Hematopoietic multipotent progenitor cell treated with erythropoietin and hydrocortisone succinate and interleukin-3 and kit ligand, for 4 days (in vitro differentiated cells): ENCODE measurements at regions not wholly inside any gene's neighbourhood (a gene's known extent, or its start where the extent isn't known, plus 50 kb on each side); places are given as distances from the start of the nearest gene placed in this dataset.

Experiments
- DNase-seq: peaks from one replicate; pipeline ENCODE4 v3.0.0-alpha.2; 2015

DNA sequence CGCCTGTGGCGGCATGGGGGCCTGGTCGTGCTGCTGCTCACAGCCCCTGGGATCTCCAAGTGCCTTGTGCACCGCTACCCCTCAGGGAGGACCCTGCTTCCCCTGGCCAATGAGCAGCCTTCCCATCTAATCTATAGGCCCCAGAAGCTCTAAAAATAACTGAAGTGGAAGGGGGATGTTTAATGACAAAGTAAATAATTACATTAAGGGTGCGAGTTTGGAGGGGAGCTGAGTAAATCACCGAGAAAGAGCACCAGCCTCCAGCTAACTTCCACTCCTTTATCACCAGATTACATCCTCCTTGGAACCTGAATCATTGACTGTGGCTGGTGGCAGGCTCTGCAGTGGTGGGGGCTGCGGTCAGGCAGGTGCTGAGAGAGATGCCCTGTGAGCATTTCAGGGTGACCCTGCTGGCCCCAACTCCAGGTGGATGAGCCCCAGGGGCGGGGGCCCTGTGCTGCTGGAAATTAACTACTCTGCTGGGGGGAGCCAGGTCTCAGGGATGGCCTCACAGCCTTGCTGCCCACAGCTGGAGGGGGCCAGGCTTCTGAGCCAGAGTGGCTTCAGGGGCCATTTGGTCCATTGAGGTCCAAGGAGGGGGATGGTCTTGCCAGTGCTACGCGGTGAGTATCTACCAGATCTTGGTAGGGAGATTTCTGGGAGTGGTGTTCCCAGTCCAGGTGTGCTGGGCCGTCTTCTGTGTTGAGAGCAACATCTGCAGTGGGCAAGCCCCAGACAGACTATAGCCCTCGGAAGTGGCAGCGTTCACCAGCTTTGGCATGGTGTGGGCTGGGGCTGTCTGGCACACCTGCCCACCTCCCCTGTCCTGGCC lies 74.2 kb downstream of the GLI2 start:
- DNase-seq: peak; percentile 57

DNA sequence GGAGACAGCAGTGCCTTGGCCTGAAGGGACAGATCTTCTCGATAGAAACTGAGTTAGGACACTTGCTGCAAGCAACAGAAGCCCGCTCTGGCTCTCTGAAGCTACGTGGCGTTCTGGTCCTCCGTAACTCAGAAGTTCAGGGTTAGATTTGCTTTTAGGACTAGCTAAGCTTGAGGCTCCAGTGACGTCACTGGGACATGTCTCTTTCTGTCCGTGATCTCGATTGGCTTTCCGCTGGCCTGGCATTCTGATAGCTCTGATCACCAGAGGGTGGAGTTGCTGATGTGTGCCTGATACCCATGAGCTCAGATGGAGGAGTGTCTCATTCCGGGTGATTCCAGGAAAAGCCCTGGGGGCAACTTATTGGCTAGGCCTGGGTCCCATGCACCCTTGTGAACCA lies 75.0 kb downstream of the GLI2 start:
- DNase-seq: no peak

DNA sequence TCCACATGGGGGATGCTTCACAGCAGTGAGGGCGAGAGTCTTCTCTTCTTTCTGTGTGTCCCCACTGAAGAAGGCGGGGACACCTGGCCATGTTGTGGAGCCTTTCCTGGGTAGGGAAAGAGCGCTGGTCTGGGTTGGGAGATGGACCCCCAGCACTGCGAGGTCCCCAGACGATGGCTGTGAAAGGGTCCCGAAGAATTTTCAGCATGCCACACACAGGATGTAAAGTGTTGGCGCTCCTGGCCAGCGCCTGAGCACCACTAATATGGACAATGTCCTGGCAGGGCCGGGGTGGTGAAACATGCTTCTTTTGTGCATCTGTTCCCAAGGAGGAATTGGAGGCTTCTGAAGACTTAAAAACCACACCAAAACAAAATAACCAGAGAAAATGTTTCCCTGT lies 77.2 kb downstream of the GLI2 start:
- no peak for DNase-seq

DNA sequence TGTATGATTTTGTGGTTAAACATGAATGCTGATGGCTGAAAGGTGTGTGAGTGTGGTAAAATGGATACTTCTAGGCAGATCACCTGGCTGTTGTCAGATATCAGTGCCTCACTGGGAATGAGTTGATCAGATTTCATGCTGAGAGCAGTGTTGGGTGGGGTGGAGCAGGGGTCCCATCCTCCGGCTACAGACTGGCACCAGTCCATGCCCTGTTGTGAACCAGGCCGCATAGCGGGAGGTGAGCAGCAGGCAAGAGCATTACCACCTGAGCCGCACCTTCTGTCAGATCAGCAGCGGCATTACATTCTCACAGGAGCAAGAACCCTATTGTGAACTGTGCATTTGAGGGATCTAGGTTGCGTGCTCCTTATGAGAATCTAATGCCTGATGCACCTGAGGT lies 78.7 kb downstream of the GLI2 start:
- DNase-seq: no peak

DNA sequence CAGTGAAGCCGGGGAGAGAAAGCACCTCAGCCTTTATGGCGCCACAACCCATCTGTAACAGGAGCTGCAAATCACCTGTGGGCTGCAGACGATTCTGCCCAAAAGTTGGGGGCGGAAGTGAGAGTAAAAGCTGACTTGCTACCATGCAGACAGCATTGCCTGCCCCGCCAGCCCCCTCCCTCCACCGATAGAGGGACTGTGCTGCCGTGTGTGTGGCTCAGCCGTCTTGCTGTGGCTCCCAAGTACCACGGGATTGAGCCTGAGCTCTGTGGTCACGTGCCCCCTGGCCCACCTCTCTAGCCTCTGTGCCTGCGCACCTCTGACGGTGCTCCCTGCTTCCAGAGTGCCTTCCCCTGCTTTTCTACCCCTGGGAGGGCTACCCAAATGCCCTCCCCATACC lies 79.6 kb downstream of the GLI2 start:
- no peak for DNase-seq

DNA sequence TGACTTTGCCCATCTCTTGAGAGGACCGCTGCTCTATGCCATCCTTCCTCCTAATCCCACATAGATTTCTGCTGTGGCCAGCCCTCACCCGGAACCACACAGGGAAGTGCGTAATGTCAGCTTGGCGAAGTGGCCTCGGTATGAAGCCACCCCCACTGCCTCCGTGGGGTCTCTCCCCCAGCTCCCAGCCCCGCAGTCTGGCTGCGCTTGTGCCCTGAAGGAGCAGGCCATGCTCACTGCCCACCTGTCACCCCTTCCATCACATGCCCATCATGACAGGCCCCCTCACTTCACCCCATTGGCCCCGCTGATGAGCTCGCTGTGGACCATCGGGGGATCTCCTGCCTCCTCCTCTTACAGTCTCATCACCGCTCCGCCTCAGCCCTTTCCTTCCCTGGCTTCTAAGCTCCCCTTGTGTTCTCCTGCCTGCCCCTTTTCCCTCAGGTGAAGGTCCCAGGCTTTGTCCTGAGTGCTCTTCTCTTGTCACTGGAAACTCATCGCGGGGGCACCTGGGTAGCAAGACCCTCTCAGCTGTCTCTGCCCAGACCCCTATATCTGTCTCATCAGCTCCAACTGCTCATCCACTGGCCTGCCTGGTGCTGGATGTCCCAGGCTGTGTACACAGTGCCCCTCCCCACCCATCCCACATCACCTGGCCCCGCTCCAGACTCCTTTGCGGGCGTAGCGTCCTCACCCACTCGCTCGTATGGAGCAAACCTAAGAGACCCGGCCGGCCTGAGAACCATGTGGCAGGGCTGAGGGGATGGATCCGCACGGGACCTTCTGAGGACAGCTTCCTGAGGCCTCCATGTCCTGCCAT lies 81.7 kb downstream of the GLI2 start:
- no peak for DNase-seq

DNA sequence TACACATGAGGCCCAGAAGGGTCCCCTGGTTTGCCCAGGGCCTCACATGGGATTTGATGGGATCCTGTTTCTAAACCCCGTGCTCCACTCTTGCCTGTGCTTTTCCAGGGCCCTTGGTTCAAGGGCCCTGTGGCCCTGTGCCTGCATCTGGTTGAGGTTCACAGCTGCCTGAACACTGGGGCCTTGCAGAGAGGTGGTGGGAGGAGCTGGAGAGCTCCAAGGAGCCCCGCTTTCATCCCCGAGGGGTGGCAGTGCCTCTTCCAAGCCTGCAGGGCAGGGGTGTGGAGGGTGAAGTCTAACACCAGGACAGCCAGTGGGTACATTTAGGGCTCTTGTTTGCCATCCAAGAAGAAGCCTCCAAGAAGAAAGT lies 82.3 kb downstream of the GLI2 start:
- DNase-seq: no peak

DNA sequence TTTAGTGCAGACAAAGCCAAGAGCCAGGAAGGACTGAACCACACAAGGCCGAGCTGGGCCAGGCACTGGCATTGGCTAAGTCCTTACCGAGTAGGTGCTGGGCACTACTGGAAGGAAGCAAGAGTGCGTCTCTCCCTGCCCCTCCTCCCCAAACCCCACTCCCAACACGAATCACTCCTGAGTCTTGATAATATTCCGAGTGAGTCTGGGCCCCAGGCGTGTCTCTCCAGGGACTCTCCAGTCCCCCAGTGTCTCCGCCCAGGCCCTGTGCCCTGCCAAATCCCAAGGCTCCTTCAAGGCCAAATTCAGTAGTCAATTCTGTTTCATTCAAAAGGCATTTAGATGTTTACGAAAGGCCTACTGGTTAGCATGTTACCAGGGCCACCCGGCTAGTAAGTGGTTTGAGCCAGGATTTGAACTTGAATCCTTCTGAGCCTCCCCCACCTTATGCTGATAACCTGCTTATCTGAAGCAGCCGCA lies 82.8 kb downstream of the GLI2 start:
- DNase-seq: no peak

DNA sequence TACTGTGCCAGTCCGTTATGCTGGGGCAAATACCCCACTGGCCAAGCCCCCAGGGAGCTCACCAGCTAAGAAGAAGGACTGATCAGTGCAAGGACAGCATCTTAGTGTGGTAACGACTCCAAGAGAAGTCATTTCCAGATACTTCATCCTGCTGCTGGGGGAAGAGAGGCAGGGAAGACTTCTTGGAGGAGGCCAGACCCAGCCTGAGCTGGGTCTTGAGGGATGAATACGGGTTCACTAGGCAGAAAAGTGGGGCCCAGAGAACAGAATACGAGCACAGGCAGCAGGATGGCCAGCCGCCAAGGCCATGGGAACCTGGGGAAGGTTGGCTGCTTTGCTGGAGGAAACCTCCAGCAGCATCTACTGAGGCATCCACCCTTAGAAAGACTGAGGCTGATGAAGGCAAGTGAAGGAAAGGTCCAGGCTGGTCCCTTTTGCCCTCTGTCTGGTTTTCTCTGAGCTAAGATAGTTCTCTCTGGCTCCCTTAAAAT lies 84.1 kb downstream of the GLI2 start:
- DNase-seq: no peak

DNA sequence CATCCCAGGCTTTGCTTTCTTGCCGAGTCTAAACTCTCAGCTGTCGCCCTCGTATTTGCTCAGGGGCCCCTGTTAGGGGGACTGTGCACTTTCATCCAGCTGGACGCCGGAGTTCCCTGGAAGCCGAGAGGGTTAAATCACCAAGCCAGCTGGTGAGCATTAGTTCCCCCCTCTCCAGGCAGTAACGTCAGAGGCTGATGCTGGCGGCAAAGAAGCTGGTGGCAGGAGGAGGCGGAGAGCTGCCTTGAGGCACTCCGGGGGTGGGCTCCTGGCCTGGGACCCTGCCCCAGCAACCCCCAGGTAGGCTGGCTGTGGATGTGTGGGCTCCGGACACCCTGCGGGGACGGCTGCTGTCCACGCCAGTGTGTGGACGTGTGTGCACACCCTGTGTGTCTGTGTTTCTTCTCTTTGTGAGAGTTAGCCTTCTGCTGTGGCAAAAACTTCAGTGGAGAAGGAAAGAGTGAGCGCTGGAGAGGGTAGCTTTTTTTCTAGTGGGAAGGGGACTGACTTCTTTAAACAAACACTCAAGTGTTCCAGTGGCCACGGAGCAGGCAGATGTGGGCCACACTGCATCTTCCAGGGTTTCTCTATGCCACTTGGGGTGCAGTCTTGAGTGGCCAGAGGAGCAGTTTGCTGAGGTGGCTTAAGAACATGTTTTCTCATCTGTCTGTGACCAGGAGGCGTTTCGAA lies 84.7 kb downstream of the GLI2 start:
- no peak for DNase-seq

DNA sequence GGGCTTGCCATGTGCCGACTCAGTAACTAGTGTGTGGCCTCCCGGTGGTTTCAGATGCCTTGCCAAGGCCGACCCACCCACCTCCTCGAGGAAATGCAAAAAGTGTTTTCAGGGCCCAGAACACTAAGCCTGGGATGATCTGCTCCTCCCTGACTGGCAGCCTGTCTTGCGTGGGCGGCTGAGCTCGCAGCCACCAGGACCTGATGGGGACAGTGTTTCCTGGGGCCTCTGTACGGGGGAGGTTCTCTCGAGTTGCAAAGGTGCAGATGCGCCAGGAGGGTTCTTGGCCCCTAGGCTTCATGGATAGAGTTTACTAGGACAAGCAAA lies 85.2 kb downstream of the GLI2 start:
- DNase-seq: no peak

DNA sequence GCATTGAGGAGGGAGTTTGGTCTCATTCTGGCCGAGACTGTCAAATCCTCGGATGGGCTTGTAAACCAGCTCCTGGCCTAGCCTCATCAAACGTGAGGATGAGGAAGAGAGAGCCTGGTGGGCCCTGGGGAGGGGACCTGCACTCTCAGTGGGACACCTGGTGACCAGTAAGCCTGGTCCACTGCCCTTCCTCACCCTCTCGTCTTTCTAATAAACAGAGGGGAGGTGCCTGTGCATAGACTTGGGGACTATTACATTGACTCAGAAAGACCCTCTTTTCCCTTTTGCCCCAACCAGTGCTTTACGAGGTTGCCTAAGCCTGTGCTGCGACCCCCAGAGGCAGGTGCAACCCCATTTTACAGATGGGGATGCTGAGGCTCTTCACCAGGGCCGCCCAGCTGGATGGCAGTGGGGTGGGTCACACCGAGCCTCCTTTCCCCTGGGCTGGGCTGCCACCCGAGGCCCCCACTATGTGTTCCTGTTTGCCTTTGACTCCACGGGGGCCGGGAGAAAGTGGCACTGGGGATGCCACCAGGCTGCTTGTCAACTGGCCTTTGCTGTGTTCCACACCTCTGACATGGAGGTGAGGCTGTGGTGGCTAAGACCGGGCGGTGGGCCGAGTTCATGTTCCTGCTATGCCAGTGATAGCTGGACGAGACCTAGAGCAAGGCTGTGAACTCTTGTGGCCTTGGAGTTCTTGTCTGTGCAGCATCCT lies 85.9 kb downstream of the GLI2 start:
- no peak for DNase-seq

DNA sequence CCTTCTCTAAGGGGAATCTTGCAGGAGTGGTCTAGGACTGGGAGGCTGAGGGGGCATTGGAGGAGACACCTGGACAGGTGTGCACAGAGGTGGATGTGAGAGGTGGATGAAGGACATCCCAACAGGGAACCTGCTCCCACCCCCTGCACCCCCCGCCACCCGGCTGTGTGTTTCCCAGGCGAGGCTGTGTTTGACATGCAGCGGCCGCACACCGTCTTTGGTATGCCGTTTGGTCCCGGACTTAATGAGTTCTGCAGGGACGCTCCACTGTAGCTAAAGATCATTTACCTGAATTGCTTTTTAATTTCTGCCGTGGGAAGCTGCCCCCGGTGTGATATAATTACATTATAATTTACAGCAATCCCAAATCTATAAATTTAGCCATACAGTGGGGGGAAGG lies 87.3 kb downstream of the GLI2 start:
- no peak for DNase-seq

DNA sequence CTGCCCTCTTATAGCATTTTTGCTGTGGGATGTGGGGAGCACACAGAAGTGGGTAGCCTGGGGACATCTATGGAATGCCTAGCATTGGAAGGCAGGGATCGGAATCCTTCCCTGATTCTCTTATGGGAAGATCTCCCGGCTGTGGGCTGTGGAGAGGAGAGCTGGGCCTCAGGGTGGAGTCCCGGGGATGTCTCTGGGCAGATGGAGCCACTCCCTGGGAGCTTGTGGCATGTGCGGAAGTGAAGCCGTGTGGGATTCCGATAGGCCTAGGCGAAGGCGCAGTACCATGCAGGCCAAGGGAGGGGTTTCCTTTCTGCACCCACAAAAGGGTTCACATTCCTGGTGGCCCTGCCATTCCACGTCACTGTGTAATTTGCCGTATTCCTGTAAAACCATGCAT lies 87.9 kb downstream of the GLI2 start:
- no peak for DNase-seq

DNA sequence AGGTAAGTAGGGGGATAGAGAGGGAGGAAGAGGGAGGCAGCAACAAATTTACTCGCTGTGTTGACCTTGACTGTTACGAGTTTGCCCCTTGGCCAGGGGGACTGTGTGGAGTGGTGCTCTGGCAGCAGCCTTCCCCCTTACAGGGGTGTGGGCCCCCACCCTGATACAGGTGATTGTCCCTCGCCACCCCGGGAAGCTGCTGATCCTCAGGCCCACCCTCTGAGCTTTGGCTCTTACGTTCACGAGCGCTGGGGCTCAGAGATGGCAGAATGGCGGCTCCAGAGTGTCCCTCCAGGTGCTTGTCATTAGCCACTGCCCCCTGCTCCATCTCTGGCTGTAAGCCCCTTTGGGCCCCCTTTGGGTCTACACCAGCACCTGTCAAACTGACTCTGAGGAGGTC lies 88.6 kb downstream of the GLI2 start:
- no peak for DNase-seq

DNA sequence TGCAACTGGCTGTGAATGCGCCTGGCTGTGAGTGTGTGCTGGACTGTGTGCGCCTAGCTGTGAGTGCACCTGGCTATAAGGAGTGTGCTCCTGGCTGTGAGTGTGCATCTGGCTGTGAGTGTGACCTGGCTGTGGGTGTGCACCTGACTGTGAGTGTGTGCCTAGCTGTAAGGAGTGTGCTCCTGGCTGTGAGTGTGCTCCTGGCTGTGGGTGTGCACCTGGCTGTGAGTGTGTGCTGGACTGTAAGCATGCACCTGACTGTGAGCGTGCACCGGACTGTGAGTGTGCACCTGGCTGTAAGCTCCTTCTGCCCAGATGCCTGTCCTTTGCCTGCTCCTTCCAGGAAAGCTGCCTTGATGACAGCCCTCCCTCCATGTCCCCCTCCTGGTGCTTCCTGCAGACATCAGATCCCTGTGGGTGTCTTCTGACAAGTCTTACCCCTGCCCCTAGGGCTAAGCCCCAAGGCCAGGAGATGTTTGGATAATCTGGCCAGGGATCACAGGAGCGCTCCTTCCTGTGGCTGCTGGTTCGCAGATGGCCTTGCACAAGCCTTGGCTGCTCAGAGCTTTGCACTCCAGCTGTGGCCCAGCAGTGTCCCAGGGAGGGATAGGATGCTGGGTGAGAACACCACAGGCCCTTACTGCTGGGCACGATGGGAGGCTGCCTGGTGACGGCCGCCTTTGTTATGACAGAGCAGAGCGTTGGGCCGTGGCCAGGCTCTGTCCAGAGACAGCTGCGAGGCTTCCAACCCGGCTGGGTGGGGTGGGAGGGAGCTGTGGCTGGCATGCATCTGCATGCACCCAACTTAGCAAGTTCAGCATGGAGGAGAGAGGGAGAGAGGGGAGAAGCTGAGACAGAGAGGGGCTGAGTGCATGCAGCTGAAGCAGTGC lies 89.9 kb downstream of the GLI2 start:
- DNase-seq: no peak

DNA sequence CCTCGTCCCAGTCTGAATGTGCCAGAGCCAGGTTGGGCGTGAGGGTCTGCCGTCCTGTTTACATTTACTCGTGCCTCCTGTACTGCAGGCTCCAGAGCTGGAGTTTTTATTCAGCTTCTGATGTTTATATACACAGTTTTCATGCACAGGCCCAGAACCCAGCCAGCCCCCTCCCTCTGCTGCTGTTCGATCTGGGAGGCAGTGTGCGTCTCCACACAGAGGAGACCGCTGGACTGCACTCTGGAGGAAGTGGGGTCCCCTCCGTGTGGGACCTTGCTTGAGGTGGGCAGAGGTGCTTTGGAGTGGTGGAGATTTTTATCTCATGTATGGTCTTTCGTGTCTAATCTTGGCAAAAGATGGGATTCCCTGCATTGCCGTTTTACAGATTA lies 90.6 kb downstream of the GLI2 start:
- DNase-seq: no peak

DNA sequence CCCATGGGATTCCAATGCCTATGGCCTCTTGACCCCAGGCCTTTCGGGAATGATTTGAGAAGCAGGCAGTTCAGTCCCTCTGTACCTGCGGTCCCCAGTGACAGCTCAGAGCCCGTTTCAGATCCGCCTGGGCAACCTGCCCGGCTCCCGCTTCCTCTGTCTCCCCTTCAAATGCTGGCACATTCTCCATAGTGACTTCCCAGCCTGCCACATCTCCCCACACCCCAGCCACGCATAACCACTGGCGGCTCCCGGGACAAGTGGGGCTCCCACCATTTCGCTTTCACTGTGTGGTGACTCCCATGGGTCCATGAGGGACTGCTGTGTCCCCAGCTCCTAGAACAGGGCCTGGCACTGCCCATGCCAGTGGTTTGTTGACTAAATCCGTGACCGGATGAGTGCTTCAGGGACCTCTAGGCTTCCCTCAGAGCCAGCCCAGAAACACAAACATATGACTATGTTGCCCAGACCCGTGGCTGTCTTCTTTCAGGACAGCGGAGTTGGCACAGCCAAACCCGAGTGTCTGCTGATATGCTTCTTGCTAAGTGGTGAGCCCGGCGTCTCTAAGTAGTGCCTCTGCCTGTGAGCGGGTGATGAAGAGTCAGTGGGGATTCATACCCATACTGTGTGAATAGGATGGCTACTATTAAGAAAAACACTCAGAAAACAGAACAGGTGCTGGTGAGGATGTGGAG lies 91.2 kb downstream of the GLI2 start:
- DNase-seq: no peak

DNA sequence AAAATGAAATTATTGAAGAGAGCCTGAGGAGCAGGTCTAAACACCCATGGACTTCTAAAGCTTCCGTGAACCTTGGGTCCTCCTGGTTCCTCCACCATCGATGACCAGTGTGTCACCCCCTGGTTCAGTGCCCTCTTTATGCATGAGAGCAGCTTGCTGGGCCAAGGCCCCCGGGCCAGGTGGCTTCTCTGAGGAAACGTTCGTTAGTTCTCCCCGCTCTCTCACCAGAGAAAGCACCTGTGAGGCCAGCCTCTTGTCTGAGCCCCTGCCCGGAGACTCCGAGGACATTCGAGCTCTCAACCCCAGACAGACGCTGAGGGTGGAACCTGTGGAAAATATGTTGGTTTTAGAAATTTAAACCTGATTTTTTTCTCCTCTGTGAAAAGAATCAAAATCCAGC lies 92.4 kb downstream of the GLI2 start:
- DNase-seq: no peak

DNA sequence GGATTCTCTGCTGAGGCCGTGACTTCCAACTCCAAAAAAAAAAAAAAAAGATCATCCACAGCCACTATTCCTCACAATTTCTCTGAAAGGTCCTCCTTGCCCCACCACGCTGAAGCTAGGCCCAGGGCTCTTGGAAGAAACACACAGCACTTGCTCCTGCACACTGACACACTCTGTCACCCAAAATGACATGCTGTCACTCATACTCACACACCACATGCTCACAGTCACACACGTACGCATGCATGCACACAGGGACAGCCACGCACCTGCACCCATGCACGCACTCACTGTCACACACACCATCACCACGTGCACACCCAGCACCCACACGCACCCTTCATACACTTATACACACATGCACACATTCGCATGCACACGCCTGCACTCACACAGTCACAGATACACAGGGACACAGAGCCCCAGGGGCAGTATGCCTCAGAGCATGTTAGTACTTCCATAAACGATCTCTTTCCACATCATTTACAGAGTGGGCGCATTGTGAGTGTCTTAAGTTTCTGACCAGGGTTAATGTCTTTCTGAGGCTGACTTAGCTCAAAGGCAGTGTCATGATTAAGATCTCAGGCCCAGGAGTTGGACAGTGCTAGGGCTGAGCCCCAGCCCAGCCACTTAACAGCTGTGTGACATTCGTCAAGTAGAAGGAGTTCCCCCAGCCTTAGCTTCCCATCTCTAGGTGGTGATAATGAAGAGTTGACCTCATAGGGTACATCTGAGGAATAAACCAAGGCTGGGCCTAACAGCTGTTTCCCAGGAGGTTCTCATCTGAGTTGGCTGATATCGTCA lies 93.4 kb downstream of the GLI2 start:
- DNase-seq: no peak

DNA sequence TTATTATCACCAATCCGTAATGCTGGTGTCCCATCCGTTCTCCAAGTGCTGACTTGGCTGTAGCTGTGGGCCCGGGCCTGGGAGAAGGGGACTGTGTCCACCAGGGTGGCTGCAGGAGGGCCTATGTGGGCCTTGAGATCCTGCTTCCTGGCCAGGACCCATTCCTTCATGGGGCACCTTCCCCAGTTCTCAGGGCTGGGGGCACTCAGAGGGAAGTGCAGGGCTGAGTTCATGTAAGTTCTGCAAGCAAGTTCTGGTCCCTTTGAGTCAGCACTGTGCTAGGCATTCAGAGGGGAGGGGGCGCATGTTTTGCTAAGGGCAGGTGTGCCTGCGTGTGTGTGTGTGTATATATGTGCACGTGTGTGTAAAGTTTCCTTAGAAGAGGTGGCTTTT lies 94.0 kb downstream of the GLI2 start:
- DNase-seq: no peak
